Thyroid gland (tissue), 4 donors: ENCODE measurements at regions not wholly inside any gene's neighbourhood (a gene's known extent, or its start where the extent isn't known, plus 50 kb on each side); places are given as distances from the start of the nearest gene placed in this dataset.
"Not testable (repeated sequence)": the region's sequence is repeated elsewhere in the genome, so short reads cannot be mapped to it uniquely, and the experiment has no call there.

Source experiments
- DNase-seq, 2 donors: peaks; one replicate each; pipeline ENCODE4 v3.0.0-alpha.2; 2019
- H3K27ac ChIP-seq, 3 donors: fragments of 200-600 bp; sonication (generic); 1 replicate in 2 of 3; 2 replicates in 1 of 3; pipeline ENCODE4 v1.5.1; 2016 to 2019; ENCODE audit warnings: mild to moderate bottlenecking in 1 of 3, moderate library complexity in 1 of 3
- H3K27me3 ChIP-seq: fragments of 200-600 bp; sonication (generic); one replicate; pipeline ENCODE4 v1.5.1; 2019
- H3K36me3 ChIP-seq, 2 donors: fragments of 200-600 bp; sonication (generic); one replicate each; pipeline ENCODE4 v1.5.1; 2016 to 2019
- H3K4me1 ChIP-seq, 2 donors: fragments of 200-600 bp; sonication (generic); one replicate each; pipeline ENCODE4 v1.5.1; 2017 to 2019
- H3K4me3 ChIP-seq, 3 donors: fragments of 200-600 bp; sonication (generic); replicated peaks in 1 of 3; 1 replicate in 2 of 3; 2 replicates in 1 of 3; pipeline ENCODE4 v1.5.1; 2016; ENCODE audit warnings: mild to moderate bottlenecking in 1 of 3
- H3K9me3 ChIP-seq: fragments of 200-600 bp; sonication (generic); one replicate; pipeline ENCODE4 v1.5.1; 2017
- POLR2A ChIP-seq, 2 donors: fragments of 450-650 bp; IDR thresholded peaks; one replicate each; pipeline ENCODE4 v1.6.1; 2017; ENCODE audit warnings: antibody characterized with exemption in 2 of 2, mild to moderate bottlenecking in 2 of 2, moderate library complexity in 1 of 2
- WGBS, 2 donors: methylation state at CpG; one replicate each; pipeline ENCODE4 v1.1.5; 2017; 5-methylcytosine and 5-hydroxymethylcytosine counted together
- intact Hi-C: fragments of 100-400 bp; cut with DNase I; formaldehyde crosslinking; loops from one replicate; pipeline ENCODE4 v1.15.1; 2023
- TF ChIP-seq, protein P1 (sequence below), 6 experiments: fragments of 200-600 bp in 3 of 6; fragments of 450-650 bp in 3 of 6; sonication (generic) in 3 of 6; IDR thresholded peaks; one replicate each; pipeline ENCODE4 v1.5.1; 2016 to 2019; ENCODE audit warnings: antibody characterized with exemption in 6 of 6, mild to moderate bottlenecking in 2 of 6, inconsistent platforms in 1 of 6, moderate library complexity in 1 of 6

DNA sequence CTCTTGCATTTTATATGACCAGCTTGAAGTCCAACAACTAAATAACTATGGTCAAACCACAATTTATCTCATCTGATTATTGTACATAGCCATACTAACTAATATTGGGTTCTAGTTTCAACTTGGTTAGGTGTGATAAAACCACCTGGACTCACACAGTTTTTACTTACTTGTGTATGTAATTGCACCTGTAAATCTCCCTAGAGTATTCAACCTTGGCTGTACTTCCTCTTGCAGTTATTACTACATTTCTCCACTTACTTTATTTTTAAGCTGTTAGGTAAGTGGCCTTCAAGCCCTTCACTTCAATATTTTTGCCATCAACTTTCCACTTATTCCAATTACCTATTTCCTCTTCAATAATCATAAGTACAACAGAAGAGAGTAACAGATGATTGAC, 115.8 kb upstream of the ANKRD50 start:
- H3K9me3 ChIP-seq, result no peaks in the 10 kb centered on the region
- H3K4me3 ChIP-seq, result no peak overlapping the region
- intact Hi-C loops, result no loop called here

DNA sequence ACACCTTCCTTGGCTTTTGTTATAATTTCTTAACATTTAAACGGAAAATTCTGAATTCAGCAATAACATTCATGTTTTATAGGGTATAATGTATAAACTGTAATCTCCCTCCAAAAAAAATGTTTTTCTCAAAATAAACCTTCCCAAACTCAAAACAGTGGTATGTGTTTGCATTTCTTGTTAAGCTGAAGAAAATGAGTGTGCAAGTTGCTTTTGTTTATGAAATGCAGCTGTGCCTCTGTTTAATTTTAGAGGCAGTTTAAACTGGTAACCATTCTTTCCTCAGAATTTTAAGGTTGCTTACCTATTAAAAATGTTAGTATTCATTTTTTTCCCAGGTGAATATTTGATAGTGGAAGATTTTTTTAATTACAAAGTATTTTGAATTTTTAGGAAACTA, 105.0 kb upstream of the ANKRD50 start:
- TF ChIP-seq, protein P1, sequence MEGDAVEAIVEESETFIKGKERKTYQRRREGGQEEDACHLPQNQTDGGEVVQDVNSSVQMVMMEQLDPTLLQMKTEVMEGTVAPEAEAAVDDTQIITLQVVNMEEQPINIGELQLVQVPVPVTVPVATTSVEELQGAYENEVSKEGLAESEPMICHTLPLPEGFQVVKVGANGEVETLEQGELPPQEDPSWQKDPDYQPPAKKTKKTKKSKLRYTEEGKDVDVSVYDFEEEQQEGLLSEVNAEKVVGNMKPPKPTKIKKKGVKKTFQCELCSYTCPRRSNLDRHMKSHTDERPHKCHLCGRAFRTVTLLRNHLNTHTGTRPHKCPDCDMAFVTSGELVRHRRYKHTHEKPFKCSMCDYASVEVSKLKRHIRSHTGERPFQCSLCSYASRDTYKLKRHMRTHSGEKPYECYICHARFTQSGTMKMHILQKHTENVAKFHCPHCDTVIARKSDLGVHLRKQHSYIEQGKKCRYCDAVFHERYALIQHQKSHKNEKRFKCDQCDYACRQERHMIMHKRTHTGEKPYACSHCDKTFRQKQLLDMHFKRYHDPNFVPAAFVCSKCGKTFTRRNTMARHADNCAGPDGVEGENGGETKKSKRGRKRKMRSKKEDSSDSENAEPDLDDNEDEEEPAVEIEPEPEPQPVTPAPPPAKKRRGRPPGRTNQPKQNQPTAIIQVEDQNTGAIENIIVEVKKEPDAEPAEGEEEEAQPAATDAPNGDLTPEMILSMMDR (IDR thresholded peaks at IDR 0.05), result no peak
- TF ChIP-seq POLR2A (IDR thresholded peaks at IDR 0.05), result no peak
- no peak for DNase-seq
- 94 to 100% methylated on average over 1 of the region's 1 CpG for WGBS, 2 donors
- no peaks in the 10 kb centered on the region for H3K9me3 ChIP-seq
- no peak overlapping the region for H3K27ac ChIP-seq
- no peaks in the 10 kb centered on the region for H3K36me3 ChIP-seq
- H3K4me1 ChIP-seq, result no peaks in the 10 kb centered on the region
- intact Hi-C loops, result no loop called here
- no peak overlapping the region for H3K4me3 ChIP-seq
- no peaks in the 10 kb centered on the region for H3K27me3 ChIP-seq

More for the DNA sequence above, 115.8 kb upstream of the ANKRD50 start:
- Histone ChIP-seq H3K27me3 (no peaks in the 10 kb centered on the region), H3K36me3 (no peaks in the 10 kb centered on the region), H3K27ac (no peak overlapping the region), H3K4me1 (no peaks in the 10 kb centered on the region)
- no peak for TF ChIP-seq POLR2A (IDR thresholded peaks at IDR 0.05)
- TF ChIP-seq, protein P1 (IDR thresholded peaks at IDR 0.05), result no peak
- DNase-seq, result no peak

DNA sequence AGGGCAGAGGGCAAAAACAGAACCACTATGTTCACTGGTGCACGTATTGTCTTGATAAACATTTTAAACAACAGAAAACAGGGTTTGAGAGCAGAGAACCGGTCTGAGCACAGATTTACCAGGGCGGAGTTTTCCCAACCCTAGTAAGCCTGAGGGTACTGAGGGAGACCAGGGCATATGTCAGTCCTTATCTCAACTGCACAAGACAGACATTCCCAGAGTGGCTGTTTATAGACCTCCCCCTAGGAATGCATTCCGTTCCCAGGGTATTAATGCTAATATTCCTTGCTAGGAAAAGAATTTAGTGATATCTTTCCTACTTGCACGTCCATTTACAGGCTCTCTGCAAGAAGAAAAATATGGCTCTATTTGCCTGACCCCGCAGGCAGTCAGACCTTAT, 99.7 kb upstream of the ANKRD50 start:
- H3K27ac ChIP-seq, H3K9me3 ChIP-seq, H3K4me1 ChIP-seq, DNase-seq, H3K36me3 ChIP-seq, H3K27me3 ChIP-seq, intact Hi-C loops, H3K4me3 ChIP-seq: not testable (repeated sequence)
- 92 to 96% methylated on average over 6 of the region's 6 CpGs for WGBS, 2 donors

DNA sequence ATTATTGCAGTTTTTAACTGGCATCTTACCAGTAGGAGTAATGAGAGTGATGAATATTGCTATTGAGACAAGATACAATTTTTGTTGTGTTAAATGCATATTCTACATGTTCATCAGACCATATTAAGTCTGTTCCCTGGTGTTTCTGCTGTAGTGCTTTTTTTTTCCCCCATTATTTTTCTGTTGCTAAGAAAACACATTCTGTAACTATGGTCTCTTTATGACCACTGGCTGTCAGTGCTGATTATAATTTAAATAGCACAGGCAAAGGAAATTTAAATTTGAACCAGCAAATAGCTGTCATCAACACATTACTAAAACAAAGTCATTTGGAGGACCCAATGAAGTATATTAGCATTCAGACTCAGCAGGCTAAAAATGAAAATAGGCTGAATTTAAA, 98.3 kb upstream of the ANKRD50 start:
- DNase-seq, result no peak

DNA sequence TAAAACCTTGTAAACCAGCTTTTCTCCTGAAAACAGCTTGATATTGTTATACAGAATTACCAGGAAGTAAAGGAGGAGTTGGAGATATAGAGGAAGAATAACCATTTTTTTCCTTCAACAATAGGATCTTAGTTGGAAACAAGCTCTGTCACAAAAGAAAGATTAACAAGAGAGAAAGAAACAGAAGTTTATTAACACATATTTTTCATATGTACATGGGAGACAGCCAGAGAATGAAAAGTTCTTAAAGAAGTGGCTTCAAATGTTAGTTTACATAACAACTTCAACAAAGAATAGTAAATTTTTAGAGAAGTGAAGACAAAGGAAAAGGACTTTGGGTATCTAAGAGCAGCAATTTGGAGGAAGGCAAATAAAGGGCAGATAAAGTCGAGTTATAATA, 94.9 kb upstream of the ANKRD50 start:
- Histone ChIP-seq H3K4me1 (no peaks in the 10 kb centered on the region), H3K4me3 (no peak overlapping the region), H3K36me3 (no peaks in the 10 kb centered on the region), H3K27ac (no peak overlapping the region), H3K27me3 (no peaks in the 10 kb centered on the region), H3K9me3 (no peaks in the 10 kb centered on the region)
- DNase-seq, result no peak
- intact Hi-C loops, result no loop called here
- 76 to 85% methylated on average over 1 of the region's 1 CpG for WGBS, 2 donors
- no peak for TF ChIP-seq POLR2A (IDR thresholded peaks at IDR 0.05)

More for the DNA sequence above, 98.3 kb upstream of the ANKRD50 start:
- TF ChIP-seq, protein P1 (IDR thresholded peaks at IDR 0.05), result no peak
- no peak for TF ChIP-seq POLR2A (IDR thresholded peaks at IDR 0.05)
- Histone ChIP-seq H3K27ac (no peak overlapping the region), H3K4me3 (no peak overlapping the region), H3K36me3 (no peaks in the 10 kb centered on the region), H3K9me3 (no peaks in the 10 kb centered on the region), H3K4me1 (no peaks in the 10 kb centered on the region), H3K27me3 (no peaks in the 10 kb centered on the region)
- intact Hi-C loops, result no loop called here

DNA sequence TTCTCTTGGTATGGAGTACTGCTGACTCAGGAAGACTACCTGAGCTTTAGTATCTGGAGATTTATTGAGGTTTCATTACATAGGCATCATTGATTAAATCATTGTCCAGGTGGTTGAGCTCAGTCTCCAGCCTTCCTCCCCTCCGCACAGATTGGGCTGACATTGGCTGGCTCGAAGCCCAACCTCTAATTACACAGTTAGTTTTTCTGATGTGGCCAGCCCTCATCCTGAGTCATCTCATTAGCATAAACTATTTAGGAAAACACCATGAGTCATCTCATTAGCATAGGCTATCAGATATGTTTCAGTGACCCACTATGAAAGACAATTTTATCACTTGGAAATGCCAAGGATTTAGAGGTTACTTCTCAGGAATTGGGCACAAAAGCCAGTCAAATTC, 93.9 kb upstream of the ANKRD50 start:
- H3K4me3 ChIP-seq, result no peak overlapping the region
- H3K27ac ChIP-seq, result no peak overlapping the region
- H3K36me3 ChIP-seq, result no peaks in the 10 kb centered on the region
- DNase-seq, result no peak
- H3K4me1 ChIP-seq, result no peaks in the 10 kb centered on the region
- no peaks in the 10 kb centered on the region for H3K27me3 ChIP-seq
- intact Hi-C loops, result no loop called here
- no peaks in the 10 kb centered on the region for H3K9me3 ChIP-seq
- no peak for TF ChIP-seq POLR2A (IDR thresholded peaks at IDR 0.05)
- TF ChIP-seq, protein P1 (IDR thresholded peaks at IDR 0.05), result no peak
- 93 to 100% methylated on average over 2 of the region's 2 CpGs for WGBS, 2 donors
